ENCODE measurements at regions not wholly inside any gene's neighbourhood (a gene's known extent, or its start where the extent isn't known, plus 50 kb on each side); places are given as distances from the start of the nearest gene placed in this dataset.
"Not testable (repeated sequence)": the region's sequence is repeated elsewhere in the genome, so short reads cannot be mapped to it uniquely, and the experiment has no call there.

DNA sequence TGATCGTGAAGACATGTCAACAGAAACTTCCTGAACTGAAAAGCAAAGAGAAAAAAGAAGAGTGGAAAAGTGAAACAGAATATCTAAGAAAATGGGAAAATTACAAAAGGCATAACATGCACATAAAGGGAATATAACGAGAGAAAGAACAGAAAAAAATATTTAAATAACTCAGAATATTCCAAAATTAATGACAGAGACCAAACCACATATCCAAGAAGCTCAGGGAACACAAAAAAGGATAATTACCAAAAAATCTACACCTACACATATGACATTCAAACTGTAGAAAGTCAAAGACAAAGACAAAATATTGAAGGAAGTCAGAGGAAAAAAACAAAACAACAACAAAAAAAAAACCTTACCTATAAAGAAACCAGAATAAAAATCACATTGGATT, 105.5 kb downstream of the OR13A1 start:
- H3K36me3 Mint-ChIP-seq (ENCODE audit: low read depth), result no peaks in the 10 kb centered on the region
- POLR2A ChIA-PET, result no interaction called here
- no peak for ATAC-seq
- no peak overlapping the region for H3K27ac Mint-ChIP-seq
- no peaks in the 10 kb centered on the region for H3K4me1 Mint-ChIP-seq (ENCODE audit: low read depth)
- no peak overlapping the region for H3K4me3 Mint-ChIP-seq
- peaks cover 21% of the 10 kb centered on the region for H3K27me3 Mint-ChIP-seq (ENCODE audit: low read depth)
- no peak for DNase-seq
- CTCF ChIA-PET, result no interaction called here
- no peaks in the 10 kb centered on the region for H3K9me3 Mint-ChIP-seq (ENCODE audit: insufficient read depth)

DNA sequence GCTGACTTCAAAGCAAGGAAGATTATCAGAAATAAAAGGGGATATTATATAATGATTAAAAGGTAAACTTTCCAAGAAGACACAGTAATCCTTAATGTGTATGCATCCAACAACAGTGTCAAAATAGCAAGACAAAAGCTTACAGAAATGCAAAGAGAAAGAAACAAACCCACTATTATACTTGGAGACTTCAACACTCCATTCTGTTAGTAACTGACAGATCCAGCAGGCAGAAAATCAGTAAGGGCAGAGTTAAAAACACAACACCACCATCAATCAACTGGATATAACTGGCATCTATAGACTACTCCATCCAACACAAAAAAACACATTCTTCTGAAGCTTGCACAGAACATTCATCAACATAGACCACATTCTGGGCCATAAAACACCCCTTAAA, 103.8 kb downstream of the OR13A1 start:
- Mint-ChIP-seq H3K27ac (no peak overlapping the region), H3K36me3 (ENCODE audit: low read depth) (no peaks in the 10 kb centered on the region), H3K9me3 (ENCODE audit: insufficient read depth) (no peaks in the 10 kb centered on the region), H3K27me3 (ENCODE audit: low read depth) (peaks cover 21% of the 10 kb centered on the region), H3K4me3 (no peak overlapping the region), H3K4me1 (ENCODE audit: low read depth) (no peaks in the 10 kb centered on the region)
- CTCF ChIA-PET, result no interaction called here
- no peak for DNase-seq
- ATAC-seq, result no peak
- POLR2A ChIA-PET, result no interaction called here

DNA sequence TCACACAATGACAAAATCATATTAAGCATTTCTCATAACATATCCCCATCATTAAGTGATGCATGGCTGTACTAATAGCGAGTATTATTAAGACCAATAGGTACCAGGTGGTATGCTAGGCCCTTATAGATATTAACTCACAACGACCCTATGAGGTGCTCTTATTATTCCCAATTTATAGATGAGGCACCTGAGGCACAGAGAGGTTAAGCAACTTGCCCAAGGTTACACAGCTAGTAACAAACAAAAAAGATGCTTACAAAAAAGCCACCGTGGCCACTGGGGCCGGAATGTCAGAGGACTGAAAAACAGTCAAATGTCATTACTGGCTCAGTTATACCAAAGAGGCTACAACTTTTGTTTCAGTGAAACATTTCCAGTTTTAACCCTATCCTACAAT, 96.0 kb downstream of the OR13A1 start:
- H3K27ac Mint-ChIP-seq, result no peak overlapping the region
- ChIA-PET CTCF (interaction anchor here (3.0 kb wide), 1 partner anchor 31 kb away, joined by 9 read pairs; no protein-coding TSS in a partner anchor), POLR2A (no interaction called here)
- peaks cover 3% of the 10 kb centered on the region for H3K27me3 Mint-ChIP-seq (ENCODE audit: low read depth)
- DNase-seq (no peak), ATAC-seq (no peak)
- H3K9me3 Mint-ChIP-seq (ENCODE audit: insufficient read depth), result no peaks in the 10 kb centered on the region
- no peaks in the 10 kb centered on the region for H3K36me3 Mint-ChIP-seq (ENCODE audit: low read depth)
- H3K4me3 Mint-ChIP-seq, result no peak overlapping the region
- H3K4me1 Mint-ChIP-seq (ENCODE audit: low read depth), result no peaks in the 10 kb centered on the region

DNA sequence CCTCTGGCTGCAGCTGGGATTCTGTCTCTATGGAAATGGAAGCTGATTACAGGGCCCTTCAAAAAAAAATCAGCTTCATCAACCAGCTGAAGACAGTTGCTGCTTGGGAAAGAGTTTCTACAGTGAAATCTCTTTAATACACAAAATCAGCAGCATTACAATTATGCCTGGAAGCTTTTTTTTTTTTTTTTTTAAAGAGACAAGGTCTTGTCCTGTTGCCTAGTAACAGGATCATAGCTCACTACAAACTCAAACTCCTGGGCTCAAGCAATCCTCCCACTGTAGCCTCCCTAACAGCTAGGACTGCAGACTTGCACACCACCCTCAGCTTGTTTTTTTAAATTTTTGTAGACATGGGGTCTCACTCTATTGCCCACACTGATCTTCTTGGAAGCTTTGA, 94.5 kb downstream of the OR13A1 start:
- Mint-ChIP-seq H3K36me3 (ENCODE audit: low read depth) (no peaks in the 10 kb centered on the region), H3K4me1 (ENCODE audit: low read depth) (no peaks in the 10 kb centered on the region), H3K27ac (no peak overlapping the region), H3K27me3 (ENCODE audit: low read depth) (no peaks in the 10 kb centered on the region), H3K4me3 (no peak overlapping the region), H3K9me3 (ENCODE audit: insufficient read depth) (no peaks in the 10 kb centered on the region)
- no peak for ATAC-seq
- ChIA-PET CTCF (interaction anchor here (0.6 to 3.0 kb wide), 4 partner anchors 9 to 29 kb away, joined by 3 to 9 read pairs (median 4); no protein-coding TSS in a partner anchor), POLR2A (no interaction called here)
- no peak for DNase-seq

DNA sequence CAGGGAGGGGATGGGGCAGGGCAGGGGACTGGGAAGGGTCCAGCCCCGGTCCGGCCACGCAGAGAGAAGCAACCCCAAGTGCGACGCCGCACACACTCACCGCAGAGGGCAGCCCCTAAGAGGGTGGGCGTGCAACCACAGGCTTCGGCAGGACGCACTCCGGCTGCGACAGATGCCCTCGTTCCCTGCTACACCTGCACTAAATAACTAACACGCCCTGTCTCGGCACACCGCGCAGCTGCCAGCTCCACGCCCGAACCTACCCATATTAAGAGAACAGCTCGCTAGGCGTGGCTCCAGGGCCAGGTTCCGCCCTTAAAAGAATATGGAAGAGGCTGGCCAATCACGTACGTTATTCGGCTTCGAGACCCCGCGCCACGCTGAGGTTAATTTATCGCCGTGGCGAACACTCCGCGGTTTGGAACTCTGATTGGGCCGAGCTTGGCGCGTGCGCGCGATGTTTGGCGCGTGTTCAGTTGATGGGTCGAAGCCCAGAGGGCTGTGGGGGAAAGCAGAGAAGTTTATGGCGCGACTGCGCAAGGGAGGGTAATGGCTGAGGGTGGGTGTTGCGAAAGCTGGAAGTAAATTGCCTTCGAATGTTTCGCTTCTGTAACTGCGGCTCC, 91.1 kb downstream of the OR13A1 start:
- ATAC-seq, result no peak
- Mint-ChIP-seq H3K9me3 (ENCODE audit: insufficient read depth) (no peaks in the 10 kb centered on the region), H3K36me3 (ENCODE audit: low read depth) (no peaks in the 10 kb centered on the region), H3K27ac (no peak overlapping the region), H3K4me1 (ENCODE audit: low read depth) (no peaks in the 10 kb centered on the region), H3K4me3 (no peak overlapping the region), H3K27me3 (ENCODE audit: low read depth) (peaks cover 18% of the 10 kb centered on the region)
- POLR2A ChIA-PET, result no interaction called here
- CTCF ChIA-PET, result no interaction called here
- no peak for DNase-seq

DNA sequence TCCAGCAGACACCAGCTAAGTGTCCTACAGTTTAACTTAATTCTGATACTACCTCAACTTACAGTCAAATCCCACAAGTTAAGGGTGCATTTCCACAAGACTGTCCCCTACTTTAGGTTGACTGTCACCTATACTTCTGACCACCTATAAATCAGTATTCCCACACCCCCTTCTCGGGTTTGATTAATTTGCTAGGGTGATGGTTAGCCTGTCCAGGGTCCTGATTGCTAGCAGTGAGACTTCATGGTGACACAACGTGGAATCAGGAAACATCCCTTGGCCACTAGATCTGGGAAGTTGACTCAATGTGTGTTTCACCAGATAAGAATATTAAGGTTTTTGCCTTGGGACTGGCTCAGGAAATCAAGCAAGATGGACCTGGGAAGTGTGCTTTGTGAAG, 88.4 kb downstream of the OR13A1 start:
- ChIA-PET POLR2A (no interaction called here), CTCF (no interaction called here)
- Mint-ChIP-seq H3K4me1 (ENCODE audit: low read depth) (no peaks in the 10 kb centered on the region), H3K9me3 (ENCODE audit: insufficient read depth) (peaks cover 5% of the 10 kb centered on the region), H3K27me3 (ENCODE audit: low read depth) (peaks cover 22% of the 10 kb centered on the region), H3K27ac (no peak overlapping the region), H3K36me3 (ENCODE audit: low read depth) (no peaks in the 10 kb centered on the region), H3K4me3 (no peak overlapping the region)
- no peak for ATAC-seq
- DNase-seq, result no peak

DNA sequence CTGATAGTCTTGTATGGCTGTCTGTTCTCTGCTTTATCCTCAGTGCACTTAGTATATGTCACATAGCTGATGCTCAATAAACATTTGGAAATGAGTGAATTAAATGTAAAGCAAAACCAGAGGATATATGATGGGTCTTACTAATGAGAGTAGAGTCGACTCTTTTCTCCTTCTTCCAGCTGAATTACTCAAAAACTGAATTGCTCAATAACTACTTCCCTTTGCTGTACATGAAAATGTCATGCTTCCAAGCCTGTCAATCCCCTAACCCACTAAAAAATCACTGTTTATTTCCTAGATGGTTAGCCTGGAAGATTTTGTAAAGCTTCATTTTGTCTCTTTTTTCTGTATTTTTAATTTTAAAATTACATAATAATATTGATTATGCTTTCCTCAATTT, 88.0 kb downstream of the OR13A1 start:
- H3K9me3 Mint-ChIP-seq (ENCODE audit: insufficient read depth), result peaks cover 5% of the 10 kb centered on the region
- H3K36me3 Mint-ChIP-seq (ENCODE audit: low read depth), result no peaks in the 10 kb centered on the region
- no peak overlapping the region for H3K27ac Mint-ChIP-seq
- ATAC-seq (no peak), DNase-seq (no peak)
- peaks cover 24% of the 10 kb centered on the region for H3K27me3 Mint-ChIP-seq (ENCODE audit: low read depth)
- no peaks in the 10 kb centered on the region for H3K4me1 Mint-ChIP-seq (ENCODE audit: low read depth)
- ChIA-PET POLR2A (no interaction called here), CTCF (interaction anchor here (1.1 kb wide), 1 partner anchor 23 kb away, joined by 5 read pairs; no protein-coding TSS in a partner anchor)
- no peak overlapping the region for H3K4me3 Mint-ChIP-seq

DNA sequence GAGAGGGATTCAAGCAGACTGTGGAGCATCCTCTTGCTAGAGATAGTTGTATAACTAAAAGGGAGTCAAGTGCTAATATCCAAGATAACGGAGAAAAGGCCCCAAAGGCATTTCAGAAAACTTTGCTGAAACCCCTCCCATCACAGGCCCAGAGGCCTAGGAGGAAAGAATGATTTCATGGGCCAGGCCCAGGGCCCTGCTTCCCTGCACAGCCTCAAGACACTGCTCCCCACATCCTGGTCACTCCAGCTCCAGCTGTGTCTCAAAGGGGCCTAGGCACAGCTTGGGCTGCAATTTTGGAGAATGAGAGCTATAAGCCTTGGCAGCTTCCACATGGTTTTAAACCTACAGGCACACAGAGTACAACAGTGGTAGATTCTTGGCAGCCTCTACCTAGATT, 85.6 kb downstream of the OR13A1 start:
- Mint-ChIP-seq H3K4me1 (ENCODE audit: low read depth) (no peaks in the 10 kb centered on the region), H3K36me3 (ENCODE audit: low read depth) (no peaks in the 10 kb centered on the region), H3K27ac (no peak overlapping the region), H3K9me3 (ENCODE audit: insufficient read depth) (peaks cover 5% of the 10 kb centered on the region), H3K27me3 (ENCODE audit: low read depth) (peaks cover 32% of the 10 kb centered on the region), H3K4me3 (no peak overlapping the region)
- ChIA-PET POLR2A (no interaction called here), CTCF (interaction anchor here (0.7 kb wide), 1 partner anchor 9 kb away, joined by 3 read pairs; no protein-coding TSS in a partner anchor)
- ATAC-seq (no peak), DNase-seq (no peak)

DNA sequence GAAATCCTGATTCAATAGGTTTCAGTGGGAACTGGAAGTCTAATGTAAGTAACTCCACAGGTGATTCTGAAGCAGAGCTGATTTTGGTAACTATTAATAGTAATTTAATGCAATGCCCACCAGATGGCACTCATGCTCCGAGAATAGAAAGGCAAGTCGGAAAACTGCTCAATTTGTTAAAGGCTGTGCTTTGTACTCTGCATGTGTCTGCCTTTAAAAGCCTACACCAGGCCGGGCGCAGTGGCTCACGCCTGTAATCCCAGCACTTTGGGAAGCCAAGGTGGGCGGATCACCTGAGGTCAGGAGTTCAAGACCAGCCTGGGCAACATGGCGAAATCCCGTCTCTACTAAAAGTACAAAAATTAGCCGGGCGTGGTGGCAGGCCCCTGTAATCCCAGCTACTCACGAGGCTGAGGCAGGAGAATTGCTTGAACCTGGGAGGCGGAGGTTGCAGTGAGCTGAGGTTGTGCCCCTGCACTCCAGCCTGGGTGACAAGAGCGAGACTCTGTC, 80.1 kb downstream of the OR13A1 start:
- Mint-ChIP-seq H3K27me3 (ENCODE audit: low read depth) (peaks cover 14% of the 10 kb centered on the region), H3K4me1 (ENCODE audit: low read depth) (peaks cover 25% of the 10 kb centered on the region)
- H3K36me3 Mint-ChIP-seq (ENCODE audit: low read depth); H3K9me3 Mint-ChIP-seq (ENCODE audit: insufficient read depth); H3K4me3 Mint-ChIP-seq; POLR2A ChIA-PET; H3K27ac Mint-ChIP-seq: not testable (repeated sequence)
- ATAC-seq (peak; percentile 53), DNase-seq (peak; percentile 84)
- CTCF ChIA-PET, result interaction anchor here (0.6 to 2.1 kb wide), 20 partner anchors 9 to 794 kb away, joined by 3 to 9 read pairs (median 4); partner anchors contain the start of gene NCOA4

DNA sequence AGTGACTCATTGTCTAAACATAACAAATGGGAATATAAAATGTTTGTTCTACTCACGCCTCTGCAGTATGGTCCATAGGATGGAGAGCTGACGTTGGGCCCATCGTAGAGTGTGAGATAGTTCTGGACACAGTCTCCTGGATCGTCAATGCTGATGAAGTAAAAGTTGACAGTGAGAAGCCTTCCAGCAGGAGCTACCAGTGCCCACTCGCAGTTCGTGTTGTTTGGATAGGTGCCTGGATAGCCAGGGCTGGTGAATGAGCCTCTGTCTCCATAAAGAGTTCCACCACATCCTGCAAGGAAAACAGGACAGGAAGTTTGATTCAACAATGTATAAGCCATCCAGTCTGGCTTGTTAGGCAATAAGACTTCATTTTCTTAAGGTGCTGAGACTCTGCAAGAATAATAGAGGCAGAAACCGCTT, 79.6 kb downstream of the OR13A1 start:
- Mint-ChIP-seq H3K36me3 (ENCODE audit: low read depth) (no peaks in the 10 kb centered on the region), H3K4me3 (no peak overlapping the region), H3K27ac (no peak overlapping the region), H3K9me3 (ENCODE audit: insufficient read depth) (no peaks in the 10 kb centered on the region), H3K4me1 (ENCODE audit: low read depth) (peaks cover 25% of the 10 kb centered on the region), H3K27me3 (ENCODE audit: low read depth) (peaks cover 12% of the 10 kb centered on the region)
- ChIA-PET POLR2A (no interaction called here), CTCF (interaction anchor here (0.6 to 2.1 kb wide), 14 partner anchors 9 to 794 kb away, joined by 3 to 9 read pairs (median 5); partner anchors contain the start of gene NCOA4)
- no peak for DNase-seq
- ATAC-seq, result no peak

DNA sequence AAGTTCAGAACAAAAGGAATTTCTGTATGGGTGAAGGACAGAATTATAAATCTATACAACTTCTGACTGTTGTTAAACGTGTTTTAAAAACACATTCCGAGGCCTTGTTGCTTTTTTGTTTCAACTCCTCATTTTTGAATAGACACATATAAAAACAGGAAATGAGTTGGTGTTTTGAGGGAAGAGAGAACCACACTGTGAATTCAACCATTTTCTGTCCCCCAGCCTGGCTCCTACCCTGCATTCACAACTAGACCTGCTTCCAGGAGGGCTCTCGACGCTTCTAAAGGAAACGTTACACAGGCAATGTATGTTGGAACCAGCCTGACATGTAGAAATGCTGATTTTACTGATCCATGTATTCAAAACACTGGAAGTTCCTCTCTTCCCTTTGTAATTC, 76.5 kb downstream of the OR13A1 start:
- DNase-seq (no peak), ATAC-seq (no peak)
- peaks cover 3% of the 10 kb centered on the region for H3K27me3 Mint-ChIP-seq (ENCODE audit: low read depth)
- H3K9me3 Mint-ChIP-seq (ENCODE audit: insufficient read depth), result no peaks in the 10 kb centered on the region
- ChIA-PET POLR2A (no interaction called here), CTCF (no interaction called here)
- peak overlapping the region; percentile 2 for H3K27ac Mint-ChIP-seq
- no peak overlapping the region for H3K4me3 Mint-ChIP-seq
- H3K4me1 Mint-ChIP-seq (ENCODE audit: low read depth), result peaks cover 40% of the 10 kb centered on the region
- no peaks in the 10 kb centered on the region for H3K36me3 Mint-ChIP-seq (ENCODE audit: low read depth)

DNA sequence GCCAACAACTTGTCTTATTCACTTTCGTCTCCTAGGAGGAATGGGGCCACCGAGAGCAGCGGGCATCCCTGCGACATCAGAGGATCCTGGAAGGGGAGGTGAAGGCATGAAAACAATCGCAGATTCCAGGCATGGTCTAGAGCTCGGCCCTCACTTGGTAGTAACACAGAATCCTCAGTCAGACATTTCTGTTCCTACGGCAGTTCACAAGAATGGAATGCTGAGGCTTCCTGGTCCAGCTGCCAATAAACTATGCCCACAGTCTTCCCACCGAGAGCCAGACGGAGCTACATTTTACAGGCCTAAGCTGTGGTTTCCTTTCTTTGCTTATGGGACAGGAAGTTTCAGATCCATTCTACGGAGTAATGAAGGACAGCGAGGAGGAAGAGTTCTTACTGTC, 75.8 kb downstream of the OR13A1 start:
- peaks cover 43% of the 10 kb centered on the region for H3K4me1 Mint-ChIP-seq (ENCODE audit: low read depth)
- H3K9me3 Mint-ChIP-seq (ENCODE audit: insufficient read depth), result no peaks in the 10 kb centered on the region
- ATAC-seq, result no peak
- H3K27me3 Mint-ChIP-seq (ENCODE audit: low read depth), result peaks cover 2% of the 10 kb centered on the region
- POLR2A ChIA-PET, result no interaction called here
- no peaks in the 10 kb centered on the region for H3K36me3 Mint-ChIP-seq (ENCODE audit: low read depth)
- no peak overlapping the region for H3K4me3 Mint-ChIP-seq
- no peak overlapping the region for H3K27ac Mint-ChIP-seq
- CTCF ChIA-PET, result interaction anchor here (2.5 kb wide), 1 partner anchor 11 kb away, joined by 24 read pairs; no protein-coding TSS in a partner anchor
- no peak for DNase-seq
